ENCODE measurements at regions not wholly inside any gene's neighbourhood (a gene's known extent, or its start where the extent isn't known, plus 50 kb on each side); places are given as distances from the start of the nearest gene placed in this dataset.

- in situ Hi-C loops (cut with MboI; ENCODE audit: low pct_unique_long_range_greater_than_20kb, low sequenced_read_pairs) = no loop called here
- no peak for DNase-seq
Measured at GRCh38 chr17:62130739-62131138, 65.7 kb upstream of the MED13 start.

DNA sequence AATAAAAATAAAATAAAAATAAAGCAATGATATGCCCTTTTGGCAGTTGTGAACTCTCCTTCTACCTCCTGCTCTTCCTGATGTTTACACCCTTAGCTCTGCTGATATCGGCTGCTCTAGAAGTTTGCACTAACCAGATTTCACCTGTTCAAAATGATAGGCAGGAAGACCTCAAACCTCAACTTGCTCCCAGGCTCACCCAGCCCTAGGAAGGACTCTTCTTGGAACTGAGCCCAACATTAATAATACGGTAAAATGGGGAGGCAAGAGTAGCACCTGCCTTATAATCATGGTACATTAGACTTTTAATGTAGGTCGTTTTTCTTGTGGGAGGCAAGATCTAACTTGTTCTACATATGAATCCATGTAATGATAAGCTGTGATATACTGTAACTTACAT lies 61.2 kb upstream of the MED13 start:
- no peak for DNase-seq
- in situ Hi-C loops (cut with MboI; ENCODE audit: low pct_unique_long_range_greater_than_20kb, low sequenced_read_pairs) = no loop called here

DNA sequence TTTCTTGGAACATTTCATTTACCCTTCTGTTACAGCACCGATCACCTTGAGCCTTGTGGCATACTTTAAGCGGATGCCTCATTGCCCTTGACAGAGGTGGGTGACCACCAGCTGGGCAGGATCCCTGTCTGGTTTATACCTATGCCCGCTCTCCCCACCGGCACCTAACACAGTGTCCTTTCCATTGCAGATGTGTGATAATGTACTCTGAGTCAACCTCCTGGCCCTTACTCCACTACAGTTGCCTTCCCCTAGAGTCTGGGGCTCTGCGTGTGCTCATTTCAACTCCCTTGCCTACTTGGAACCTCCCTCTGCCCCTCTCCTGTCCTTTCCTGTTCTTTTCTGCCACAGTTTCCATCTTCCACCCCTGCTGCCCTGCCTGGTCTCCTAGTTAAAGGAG lies 60.2 kb upstream of the MED13 start:
- in situ Hi-C loops (cut with MboI; ENCODE audit: low pct_unique_long_range_greater_than_20kb, low sequenced_read_pairs) = no loop called here
- no peak for DNase-seq

- in situ Hi-C loops (cut with MboI; ENCODE audit: low pct_unique_long_range_greater_than_20kb, low sequenced_read_pairs) = no loop called here
- no peak for DNase-seq
Measured at GRCh38 chr17:62121025-62121730, 56.1 kb upstream of the MED13 start.

DNA sequence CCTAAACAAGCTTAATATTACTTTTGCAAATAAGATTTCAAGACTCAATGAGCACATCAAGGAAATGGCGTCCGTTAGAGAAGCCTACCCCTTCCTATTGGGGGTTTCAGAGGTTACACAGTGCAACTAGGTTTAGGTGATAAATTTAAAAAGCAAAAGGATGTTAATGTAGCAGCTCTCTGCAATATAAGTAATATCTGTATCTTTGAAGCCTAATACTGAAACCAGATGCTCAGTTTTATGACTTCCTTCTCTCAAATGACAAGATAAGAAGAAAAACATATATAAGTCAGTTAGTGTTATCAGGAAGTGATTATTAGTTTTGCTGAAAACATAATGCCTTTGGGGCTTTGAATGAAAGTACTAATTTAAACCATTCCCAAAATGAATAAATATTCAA lies 54.3 kb upstream of the MED13 start:
- in situ Hi-C loops (cut with MboI; ENCODE audit: low pct_unique_long_range_greater_than_20kb, low sequenced_read_pairs) = no loop called here
- DNase-seq = no peak

Data from KBM-7 (cell line).